Fibroblast of mammary gland (primary cell): ENCODE measurements at regions not wholly inside any gene's neighbourhood (a gene's known extent, or its start where the extent isn't known, plus 50 kb on each side); places are given as distances from the start of the nearest gene placed in this dataset.
A peak's percentile ranks its signal among the peaks of the same experiment; 100 is the strongest.

Experiments used
- DNase-seq: peaks from one replicate; pipeline ENCODE4 v3.0.0-alpha.2; 2010; ENCODE audit warnings: low read depth
- H3K4me3 ChIP-seq: 2 replicates; pipeline ENCODE4 v1.5.1; 2011; ENCODE audit warnings: low read depth, mild to moderate bottlenecking, low read length, moderate library complexity; ENCODE audit not compliant: control insufficient read depth
- TF ChIP-seq, protein P1 (sequence below): conservative IDR thresholded peaks from 2 replicates; pipeline ENCODE4 v1.5.1; 2011; ENCODE audit warnings: low read depth, low read length, inconsistent platforms; ENCODE audit not compliant: control insufficient read depth, insufficient read depth

- peak; percentile 33 for DNase-seq
- H3K4me3 ChIP-seq: no peak overlapping the region
- TF ChIP-seq, protein P1, sequence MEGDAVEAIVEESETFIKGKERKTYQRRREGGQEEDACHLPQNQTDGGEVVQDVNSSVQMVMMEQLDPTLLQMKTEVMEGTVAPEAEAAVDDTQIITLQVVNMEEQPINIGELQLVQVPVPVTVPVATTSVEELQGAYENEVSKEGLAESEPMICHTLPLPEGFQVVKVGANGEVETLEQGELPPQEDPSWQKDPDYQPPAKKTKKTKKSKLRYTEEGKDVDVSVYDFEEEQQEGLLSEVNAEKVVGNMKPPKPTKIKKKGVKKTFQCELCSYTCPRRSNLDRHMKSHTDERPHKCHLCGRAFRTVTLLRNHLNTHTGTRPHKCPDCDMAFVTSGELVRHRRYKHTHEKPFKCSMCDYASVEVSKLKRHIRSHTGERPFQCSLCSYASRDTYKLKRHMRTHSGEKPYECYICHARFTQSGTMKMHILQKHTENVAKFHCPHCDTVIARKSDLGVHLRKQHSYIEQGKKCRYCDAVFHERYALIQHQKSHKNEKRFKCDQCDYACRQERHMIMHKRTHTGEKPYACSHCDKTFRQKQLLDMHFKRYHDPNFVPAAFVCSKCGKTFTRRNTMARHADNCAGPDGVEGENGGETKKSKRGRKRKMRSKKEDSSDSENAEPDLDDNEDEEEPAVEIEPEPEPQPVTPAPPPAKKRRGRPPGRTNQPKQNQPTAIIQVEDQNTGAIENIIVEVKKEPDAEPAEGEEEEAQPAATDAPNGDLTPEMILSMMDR: no peak
These were observed 72.2 kb upstream of the PPP3CA start for GRCh38 chr4:101419336-101420135.

DNA sequence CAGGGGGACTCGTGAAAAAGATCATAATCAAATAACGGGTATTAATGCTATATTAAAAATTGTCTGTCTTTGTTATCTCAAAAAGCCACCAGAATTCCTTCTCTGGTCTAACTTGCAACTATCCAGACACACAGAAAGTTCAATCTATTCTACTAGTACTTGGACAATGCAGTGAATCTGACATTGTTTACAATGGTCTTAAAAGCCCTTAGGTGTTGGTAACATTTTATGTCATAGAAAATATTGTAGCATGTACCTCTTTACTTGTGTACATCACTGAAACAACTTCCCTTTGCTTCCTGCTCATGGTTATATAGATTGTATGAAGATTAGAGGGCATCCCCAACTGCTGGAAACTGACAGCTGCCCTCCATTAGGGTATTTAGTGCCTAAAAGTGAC lies 71.1 kb upstream of the PPP3CA start:
- DNase-seq: no peak
- TF ChIP-seq, protein P1: no peak
- H3K4me3 ChIP-seq: no peak overlapping the region

- TF ChIP-seq, protein P1: no peak
- DNase-seq: peak; percentile 1
- no peak overlapping the region for H3K4me3 ChIP-seq
These were observed 70.7 kb upstream of the PPP3CA start for GRCh38 chr4:101418055-101418454.

DNA sequence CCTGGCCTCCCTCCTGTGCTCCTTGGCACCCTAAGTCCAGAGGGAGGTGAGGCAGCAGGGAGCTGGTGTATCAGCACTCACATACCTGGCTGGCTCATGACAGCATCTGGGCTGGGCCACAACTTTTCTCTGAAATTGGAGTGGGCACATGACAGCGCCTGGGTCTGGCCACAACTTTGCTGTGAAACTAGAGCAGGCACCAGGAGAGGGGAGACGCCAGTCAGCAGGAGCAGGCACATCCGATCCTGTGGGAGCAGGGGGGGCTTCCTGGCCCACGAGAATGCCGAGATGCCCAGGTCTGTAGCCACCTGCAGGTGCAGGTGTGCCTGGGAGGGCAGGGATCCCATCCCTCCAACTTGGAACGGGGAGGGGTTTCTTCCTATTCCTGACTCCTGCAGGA lies 69.7 kb upstream of the PPP3CA start:
- TF ChIP-seq, protein P1: no peak
- DNase-seq: no peak
- H3K4me3 ChIP-seq: no peak overlapping the region

DNA sequence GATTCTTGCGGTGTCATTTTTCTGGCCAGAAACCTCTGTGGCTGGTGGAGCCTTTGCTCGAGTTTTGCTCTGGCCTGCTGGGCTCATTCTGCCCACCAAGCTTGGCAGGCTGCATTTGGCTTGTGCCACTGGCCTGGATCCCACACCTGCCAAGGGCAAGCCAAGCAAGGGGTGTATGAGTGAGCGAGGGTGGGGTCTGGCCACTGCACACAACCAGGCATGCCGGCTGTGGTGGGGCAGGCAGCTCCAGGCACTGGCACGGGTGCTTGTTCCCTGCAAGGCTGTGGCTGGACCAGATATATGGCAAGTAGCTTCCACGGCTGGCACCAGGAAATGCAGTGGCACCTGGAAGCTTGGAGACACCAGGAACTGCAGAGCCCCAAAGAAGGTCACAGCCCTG lies 68.6 kb upstream of the PPP3CA start:
- DNase-seq: no peak
- TF ChIP-seq, protein P1: no peak
- H3K4me3 ChIP-seq: no peak overlapping the region

DNA sequence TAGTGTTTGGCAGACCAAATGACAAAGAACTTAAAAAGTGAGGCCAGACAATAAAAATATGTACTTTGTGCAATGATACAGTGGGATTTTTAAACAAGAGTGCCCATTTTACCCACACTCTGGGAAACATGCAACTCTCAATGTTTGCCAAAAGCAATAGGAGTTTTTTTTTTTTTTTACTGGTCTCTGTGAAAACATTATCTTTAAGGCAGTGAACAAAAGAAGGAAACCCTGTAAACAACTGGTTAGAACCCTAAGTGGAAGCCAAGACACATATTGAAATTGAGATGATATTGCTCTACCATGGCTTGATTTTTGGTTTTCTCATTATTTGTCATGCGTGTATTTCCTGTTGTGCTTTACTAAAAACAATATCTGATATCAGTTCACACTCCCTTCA lies 67.2 kb upstream of the PPP3CA start:
- TF ChIP-seq, protein P1: no peak
- DNase-seq: no peak
- no peak overlapping the region for H3K4me3 ChIP-seq
